CD4-positive, alpha-beta T cell treated with Interleukin-1 beta for 1 hour (primary cell): ENCODE measurements at regions not wholly inside any gene's neighbourhood (a gene's known extent, or its start where the extent isn't known, plus 50 kb on each side); places are given as distances from the start of the nearest gene placed in this dataset.
"Not testable (repeated sequence)": the region's sequence is repeated elsewhere in the genome, so short reads cannot be mapped to it uniquely, and the experiment has no call there.

Experiments used
- DNase-seq, 2 donors: peaks; one replicate each; pipeline ENCODE4 v3.0.0-alpha.2; 2020 to 2022

DNA sequence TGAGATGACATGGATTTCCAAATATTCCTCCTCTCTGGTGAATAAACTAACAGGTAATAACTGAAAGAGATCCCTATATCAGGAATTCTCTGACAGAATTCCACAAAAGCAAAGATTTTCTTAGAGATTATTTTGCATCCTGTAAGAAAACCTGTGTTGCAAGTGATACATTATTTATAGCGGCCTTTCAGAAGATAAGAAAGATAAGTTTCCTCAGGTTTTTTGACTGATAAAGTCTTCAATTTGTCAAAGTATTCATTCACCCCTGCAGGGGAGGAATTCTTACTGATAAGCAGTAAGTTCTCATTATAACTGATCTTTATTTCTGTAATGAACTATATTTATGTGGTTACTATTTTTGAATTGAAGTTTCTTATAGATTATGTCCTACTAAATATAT, 554.0 kb downstream of the ARL4A start:
- DNase-seq, result no peak

DNA sequence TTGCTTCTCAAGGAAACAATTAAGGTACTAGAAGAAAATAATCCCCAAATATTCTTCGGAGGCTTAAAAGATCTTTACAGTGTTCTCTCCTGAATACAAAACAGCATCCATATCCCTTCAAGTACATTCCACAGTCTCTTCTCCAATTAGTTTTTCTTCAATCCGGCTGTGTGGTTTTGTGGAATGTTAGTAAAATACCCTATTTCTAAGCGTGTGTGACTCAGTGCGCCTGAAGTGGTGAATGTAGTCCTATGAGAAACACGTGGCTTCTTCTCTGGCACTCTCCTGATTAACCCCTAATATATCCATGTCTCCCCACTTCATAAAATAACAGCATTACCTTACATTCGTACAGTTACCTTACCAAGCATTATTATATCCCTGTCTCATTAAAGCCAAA, 570.2 kb downstream of the ARL4A start:
- no peak for DNase-seq

- no peak for DNase-seq
Observed at GRCh38 chr7:13258386-13258785, 571.0 kb downstream of the ARL4A start.

- no peak for DNase-seq
Observed at GRCh38 chr7:13259930-13260329, 572.5 kb downstream of the ARL4A start.

GRCh38 chr7:13262929-13263530, 575.6 kb downstream of the ARL4A start:
- DNase-seq, result peak in 1 of 2 donors; percentile 52

DNA sequence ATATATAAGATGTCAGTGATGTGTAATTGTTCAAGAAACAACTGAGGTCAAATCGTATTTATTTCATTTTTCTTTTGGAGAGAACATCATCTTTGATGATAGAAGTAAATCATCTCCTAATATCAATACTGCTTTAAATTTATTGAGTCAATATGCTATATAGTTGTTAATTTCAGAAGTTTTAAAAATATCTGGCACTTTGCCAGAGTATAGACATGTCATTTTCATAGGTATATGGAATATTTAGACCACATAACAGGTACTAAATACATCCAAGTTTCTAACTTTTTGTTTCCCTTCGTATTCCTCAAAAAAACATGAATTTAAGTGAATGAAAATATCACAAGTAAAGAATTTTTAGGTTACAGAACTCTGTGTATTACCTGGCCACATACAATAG, 577.8 kb downstream of the ARL4A start:
- DNase-seq, result no peak

DNA sequence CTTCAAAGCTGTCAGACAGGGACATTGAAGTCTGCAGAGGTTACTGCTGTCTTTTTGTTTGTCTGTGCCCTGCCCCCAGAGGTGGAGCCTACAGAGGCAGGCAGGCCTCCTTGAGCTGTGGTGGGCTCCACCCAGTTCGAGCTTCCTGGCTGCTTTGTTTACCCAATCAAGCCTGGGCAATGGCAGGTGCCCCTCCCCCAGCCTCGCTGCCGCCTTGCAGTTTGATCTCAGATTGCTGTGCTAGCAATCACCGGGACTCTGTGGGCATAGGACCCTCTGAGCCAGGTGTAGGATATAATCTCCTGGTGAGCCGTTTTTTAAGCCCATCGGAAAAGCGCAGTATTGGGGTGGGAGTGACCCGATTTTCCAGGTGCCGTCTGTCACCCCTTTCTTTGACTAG, 586.8 kb downstream of the ARL4A start:
- DNase-seq, result not testable (repeated sequence)

- no peak for DNase-seq
Observed at GRCh38 chr7:13276977-13277376, 589.5 kb downstream of the ARL4A start.

DNA sequence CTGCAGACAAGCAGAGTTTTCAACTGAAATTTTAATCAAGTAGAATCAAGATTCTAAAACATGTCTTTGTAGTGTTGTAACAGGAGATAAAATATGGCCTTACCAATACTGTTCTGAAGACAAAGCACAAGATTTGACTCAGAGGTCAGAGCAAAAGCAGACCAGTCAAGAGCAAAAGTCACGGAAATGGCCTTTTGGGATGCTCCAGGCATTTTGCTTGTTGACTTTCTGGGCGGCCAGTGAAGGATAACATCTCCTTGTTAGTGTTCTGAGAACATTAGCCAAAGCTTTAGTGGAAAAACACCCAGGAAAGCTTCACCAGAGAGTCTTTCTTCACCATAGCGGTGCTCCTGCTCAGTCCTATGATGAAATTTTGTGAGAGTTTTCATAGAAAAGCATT, 590.6 kb downstream of the ARL4A start:
- DNase-seq, result no peak

DNA sequence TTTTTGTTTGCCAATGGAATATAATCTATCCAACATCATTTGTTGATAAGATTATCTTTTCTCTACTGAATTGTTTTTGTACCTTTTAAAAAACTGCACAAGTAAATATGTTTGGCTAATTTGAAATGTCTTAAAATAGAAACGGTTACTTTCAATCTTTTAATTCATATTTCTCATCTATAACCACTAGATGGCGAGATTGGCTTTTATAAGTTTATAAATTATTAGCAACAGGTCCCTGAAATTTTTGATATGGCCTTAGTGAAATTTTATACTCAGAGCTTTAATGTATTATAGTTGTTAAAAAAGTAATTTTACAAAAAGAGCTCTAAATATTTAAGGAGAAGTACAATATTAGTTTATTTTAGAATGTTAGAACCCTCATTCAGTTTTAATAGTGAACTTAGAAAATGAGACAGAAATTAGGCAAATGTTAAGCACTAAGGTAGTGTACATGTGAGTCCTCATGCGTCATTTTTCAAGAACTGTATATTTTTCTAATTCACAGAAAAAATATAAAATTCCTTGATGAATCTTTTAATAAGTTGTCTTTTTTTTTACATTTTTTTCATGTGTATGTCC, 592.5 kb downstream of the ARL4A start:
- DNase-seq, result peak in 1 of 2 donors; percentile 21

DNA sequence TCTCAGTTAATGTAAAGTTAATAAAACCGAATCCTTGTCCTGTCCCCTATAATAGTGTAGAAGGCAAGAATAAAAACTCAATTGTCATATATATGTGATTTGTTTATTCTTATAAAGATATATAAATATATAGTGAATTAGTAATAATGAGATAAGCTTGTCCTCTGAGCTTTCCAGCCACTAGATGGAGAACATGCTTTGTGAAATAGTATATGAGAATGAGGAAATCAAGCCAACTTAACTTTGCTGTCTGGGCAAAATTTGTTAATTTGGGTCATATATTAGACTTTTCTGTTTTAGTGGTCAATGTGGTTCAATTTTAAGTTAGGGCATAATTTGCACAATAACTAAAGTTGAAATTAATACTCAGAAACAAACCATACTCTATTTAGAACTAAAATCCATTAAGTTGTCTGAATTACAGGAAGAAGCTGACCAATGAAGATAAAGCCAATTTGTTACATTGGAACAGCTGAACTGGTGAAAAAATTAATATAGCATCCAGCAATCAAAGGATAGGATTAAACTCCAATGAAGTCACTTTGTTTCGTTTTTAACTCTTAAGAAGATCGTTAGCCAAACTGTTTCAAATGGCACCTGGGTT, 595.0 kb downstream of the ARL4A start:
- no peak for DNase-seq

- no peak for DNase-seq
Observed at GRCh38 chr7:13286916-13287315, 599.5 kb downstream of the ARL4A start.

GRCh38 chr7:13288516-13288915, 601.1 kb downstream of the ARL4A start:
- DNase-seq, result no peak

DNA sequence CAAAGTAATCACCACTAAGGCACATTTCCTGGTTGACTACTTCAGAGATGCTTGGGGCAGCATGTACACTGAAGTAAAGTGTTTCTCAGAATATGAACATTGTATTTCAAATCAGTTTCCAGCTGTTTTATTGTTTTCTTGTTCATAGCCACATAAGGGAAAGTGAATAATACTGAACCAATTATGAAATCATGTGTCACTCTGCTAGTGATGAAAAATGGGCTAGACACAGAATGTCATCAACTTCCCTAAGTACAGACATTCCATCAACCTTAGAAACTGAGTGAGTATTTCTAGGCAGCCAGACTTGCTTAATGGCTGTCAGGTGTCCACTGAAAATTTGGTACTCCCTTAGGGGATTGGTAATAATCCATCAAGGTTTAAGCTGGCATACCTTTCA, 603.5 kb downstream of the ARL4A start:
- no peak for DNase-seq

DNA sequence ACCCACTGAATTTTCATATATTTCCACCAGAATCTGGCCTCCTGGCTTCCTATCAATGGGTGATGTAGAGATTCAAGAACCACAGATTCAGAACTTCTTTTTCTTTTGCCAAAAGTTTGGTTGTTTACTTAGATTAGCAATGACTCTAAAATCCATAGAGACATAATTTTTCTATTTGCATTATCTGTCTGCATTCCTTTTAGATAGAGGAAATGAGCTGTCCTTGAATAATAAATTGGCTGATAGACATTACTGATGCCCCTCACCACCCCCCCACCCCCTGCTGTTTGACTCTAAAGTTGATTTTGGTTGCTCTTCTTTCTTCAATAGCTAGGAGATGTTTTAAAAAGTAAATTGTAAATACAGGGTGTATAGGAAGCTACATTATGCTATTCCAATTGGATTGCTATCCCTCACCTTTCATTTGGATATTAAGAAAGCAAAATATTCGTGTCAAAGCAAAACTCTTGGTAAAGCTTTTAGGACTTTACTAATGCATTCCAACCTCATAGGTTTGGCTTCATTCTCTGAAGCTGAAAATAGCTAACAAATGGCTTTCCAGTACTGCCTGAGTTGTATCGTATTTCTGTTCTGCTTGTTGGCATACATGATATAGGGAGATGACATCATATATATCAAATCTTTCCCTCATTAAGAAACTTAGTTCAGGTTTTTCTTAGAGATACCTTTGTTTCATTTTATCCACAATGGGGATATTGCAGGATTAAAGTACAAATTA, 606.0 kb downstream of the ARL4A start:
- DNase-seq, result no peak

DNA sequence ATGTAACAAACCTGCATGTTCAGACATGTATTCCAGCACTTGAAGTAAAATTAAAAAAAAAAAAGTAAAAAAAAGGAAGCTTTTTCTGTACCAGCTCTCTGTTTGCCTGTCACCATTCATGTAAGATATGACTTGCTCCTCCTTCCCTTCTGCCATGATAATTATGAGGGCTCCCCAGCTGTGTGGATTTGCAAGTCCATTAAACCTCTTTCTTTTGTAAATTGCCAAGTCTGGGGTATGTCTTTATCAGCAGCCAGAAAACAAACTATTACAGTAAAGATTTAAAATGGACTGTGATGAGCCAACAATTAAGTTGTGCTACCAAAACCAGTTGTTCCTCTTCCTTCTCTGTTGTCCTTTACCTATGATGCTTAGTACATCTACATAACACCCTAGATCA, 619.6 kb downstream of the ARL4A start:
- no peak for DNase-seq

- DNase-seq, result no peak
Observed at GRCh38 chr7:13308423-13308822, 621.0 kb downstream of the ARL4A start.

GRCh38 chr7:13309535-13309934, 622.1 kb downstream of the ARL4A start:
- no peak for DNase-seq

- no peak for DNase-seq
Observed at GRCh38 chr7:13312307-13312706, 624.9 kb downstream of the ARL4A start.

GRCh38 chr7:13320333-13320732, 632.9 kb downstream of the ARL4A start:
- DNase-seq, result no peak

GRCh38 chr7:13321316-13321715, 633.9 kb downstream of the ARL4A start:
- no peak for DNase-seq

- no peak for DNase-seq
Observed at GRCh38 chr7:13322126-13322525, 634.7 kb downstream of the ARL4A start.

GRCh38 chr7:13327669-13328068, 640.2 kb downstream of the ARL4A start:
- no peak for DNase-seq

DNA sequence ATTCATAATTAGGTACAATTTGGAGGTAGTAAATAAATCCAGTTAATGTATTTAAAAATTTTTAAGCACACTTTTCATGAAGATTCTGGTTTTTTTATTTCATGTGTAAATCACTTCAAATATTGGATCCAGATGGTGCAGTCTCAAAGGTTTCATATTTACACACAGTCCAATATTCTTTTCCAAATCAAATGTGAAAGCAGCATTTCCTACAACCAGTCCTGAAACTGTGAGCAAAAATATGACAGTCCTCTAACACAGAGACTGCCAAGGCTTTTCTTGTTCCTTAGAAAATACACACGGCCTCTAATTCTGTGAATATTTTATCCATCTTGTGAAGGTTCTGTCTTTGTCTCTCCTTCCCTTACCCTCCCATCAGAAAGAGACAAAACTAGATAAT, 645.9 kb downstream of the ARL4A start:
- DNase-seq, result no peak
